ENCODE measurements at regions not wholly inside any gene's neighbourhood (a gene's known extent, or its start where the extent isn't known, plus 50 kb on each side); places are given as distances from the start of the nearest gene placed in this dataset.
A peak's percentile ranks its signal among the peaks of the same experiment; 100 is the strongest.

DNA sequence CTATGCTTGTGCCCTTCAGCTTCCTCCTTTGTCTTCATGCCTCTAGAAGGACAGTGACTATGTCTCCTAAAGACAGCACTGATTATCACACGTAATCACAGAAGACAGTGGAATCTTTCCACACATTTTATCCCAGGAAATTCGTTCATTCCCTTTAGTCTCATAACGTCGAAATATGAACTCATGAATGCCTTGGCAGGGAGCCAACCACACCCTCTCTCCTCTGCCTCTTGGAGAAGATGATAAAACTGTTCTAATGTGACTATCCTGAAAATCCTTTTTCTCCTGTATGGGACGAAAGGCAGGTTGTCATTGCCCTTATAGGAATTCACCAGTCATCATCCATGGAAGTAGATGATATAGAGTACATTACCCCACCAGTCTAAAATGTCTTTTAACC, 726.6 kb upstream of the FANCL start:
- DNase-seq: peak; percentile 35

DNA sequence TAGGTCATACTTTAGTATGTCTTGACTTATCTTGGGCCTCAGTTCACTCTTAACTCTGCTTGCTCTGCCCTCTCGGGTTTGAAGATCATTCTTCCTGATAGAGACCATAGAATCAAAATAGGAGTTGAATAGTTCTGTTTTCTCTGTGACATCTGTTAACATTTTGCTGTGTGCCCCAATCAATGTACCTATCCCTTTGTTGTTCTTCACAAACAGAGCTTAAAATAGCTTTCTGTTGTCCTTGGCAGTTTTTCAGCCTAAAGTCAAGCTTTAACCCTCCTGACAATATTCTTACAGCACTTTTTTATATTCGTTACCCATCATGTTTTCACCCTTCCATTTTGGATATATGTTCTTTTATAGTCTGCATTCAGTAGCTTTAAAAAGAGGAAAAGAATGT, 724.5 kb upstream of the FANCL start:
- no peak for DNase-seq

DNA sequence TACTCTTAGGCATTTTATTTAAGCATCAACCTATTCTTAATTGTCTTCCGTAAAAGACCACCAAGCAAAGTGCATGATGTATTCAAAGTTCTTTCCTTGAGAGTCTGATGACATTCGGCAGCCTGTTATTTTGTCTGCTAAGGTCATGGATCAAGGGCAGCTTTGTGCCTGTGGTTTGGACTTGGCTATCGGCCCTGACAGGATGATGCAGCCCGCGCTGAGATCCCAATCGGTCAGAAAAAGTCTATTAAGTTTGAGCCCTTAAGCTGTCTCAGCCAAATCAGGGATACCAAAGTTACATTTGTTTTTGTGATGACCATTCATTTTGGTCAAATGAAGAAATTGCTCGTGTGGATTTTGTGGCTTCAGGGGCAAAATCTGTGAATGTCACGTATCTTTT, 718.9 kb upstream of the FANCL start:
- DNase-seq: no peak

DNA sequence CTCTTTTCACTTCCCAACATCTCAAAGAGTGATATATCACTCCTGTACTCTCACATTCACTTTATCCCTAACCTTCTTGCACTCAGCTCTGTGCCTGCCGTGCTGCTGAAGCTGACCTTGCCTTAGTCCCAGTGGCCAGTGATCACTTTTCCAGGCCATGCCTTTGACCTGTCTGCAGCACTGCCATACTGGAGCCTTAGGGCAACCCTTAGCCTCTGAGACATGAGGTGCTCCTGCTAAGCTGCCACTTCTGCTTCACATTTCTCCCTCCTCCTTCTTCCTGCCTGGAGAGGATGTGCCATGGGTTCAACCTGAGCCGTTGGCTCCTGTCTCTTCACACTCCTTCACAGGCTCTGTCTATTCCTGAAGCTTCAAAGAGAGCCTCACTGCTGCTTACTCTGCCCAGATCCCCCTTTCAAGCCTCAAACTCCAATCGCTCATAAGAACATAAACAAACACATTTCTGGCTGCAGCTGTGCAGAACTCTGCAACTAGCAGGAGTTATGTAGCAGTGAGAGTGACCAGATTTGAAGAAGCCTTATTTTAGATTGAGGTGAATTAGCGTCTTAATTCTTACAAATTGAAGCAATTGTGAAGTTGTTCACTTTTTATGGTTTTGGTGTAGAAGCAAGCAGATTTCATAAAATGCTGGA, 716.2 kb upstream of the FANCL start:
- DNase-seq: peak; percentile 15

DNA sequence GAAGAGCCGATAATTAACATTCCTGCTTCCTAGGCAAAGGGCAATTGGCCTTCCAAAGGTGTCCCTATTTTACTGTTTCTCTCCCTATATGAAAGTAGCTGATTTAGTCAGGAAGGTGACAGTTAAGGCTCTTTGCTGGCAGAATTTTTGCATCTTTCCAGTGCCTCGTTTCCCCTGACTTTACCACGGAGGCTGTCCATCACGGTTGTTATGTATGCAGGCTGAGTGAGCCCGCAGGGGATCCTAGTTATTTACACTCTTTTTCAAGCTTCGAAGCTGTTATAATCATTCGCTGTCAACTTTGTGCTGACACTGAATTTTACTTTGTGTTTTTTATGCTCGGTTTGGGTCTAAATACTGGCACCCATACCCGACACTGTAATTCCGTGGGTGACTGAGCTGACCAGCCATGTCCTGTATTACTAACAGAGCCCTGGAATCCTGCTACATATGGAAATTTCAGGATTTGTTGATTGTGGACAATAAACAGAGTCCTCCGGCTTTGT, 713.8 kb upstream of the FANCL start:
- DNase-seq: no peak

DNA sequence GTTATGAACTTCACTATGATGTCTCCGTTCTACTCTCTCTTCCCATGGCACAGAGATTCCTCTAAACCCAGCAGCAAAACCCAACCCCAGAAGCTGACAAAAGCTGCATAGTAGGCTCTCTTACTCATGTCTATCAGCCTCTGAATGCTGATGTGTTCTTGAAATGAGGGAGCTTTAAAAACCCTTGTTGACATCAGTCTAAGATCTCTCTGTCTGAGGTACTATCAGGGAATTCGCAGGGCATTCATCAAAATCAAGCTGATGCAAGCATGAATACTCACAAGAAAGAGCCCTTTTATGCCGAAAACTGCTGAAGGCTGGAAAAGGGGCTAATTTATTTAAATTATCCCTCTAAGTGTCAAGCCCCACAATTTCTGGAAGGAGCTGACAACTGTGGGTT, 710.6 kb upstream of the FANCL start:
- no peak for DNase-seq

DNA sequence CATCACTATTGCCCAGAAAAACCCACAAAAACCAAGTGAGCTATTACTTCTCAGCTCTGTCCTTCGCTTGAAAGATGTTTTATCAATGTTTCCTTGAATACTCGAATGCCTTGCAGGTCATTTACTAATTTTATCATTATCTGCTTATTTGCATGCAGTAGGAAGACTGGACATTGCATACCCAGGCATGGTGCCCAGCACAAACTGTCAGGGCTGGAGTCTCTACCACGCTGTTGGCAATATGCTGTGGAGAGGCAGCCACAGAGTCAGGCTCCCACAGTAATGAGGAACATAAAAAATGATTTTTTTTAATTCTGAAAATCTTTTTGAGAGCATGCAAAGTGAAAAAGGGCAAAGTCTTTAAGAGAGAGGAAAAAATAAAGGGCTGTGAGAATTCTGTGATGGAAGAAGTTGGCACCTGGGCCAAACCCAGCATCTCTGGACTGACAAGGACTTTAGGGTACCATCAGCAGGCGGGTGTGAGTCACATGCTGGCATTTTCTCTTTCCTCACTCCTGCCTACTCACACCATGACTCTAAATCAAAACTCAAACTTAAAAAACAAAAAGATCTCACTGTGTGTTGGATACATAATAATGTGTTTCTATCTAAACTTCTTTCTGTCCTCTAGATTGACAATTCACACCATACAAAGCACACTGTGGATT, 709.8 kb upstream of the FANCL start:
- no peak for DNase-seq

DNA sequence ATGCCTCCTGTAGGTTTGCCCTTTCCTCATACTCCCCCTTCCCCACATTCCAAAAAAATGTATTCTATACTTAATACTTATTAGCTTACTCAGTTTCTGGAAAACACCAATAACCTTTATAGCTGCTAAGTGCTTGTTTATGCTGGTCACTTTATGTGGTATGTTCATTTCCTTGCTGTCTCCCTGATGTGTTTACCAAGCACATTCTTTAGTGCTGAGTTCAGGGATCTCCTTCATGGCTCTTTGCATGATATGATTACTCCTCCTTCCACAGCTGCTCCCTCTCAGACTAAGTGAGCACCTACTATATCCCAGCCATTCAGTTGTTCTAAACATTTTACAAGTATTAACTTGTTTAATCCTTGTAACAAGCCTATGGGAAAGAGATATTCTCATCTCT, 698.3 kb upstream of the FANCL start:
- DNase-seq: no peak

DNA sequence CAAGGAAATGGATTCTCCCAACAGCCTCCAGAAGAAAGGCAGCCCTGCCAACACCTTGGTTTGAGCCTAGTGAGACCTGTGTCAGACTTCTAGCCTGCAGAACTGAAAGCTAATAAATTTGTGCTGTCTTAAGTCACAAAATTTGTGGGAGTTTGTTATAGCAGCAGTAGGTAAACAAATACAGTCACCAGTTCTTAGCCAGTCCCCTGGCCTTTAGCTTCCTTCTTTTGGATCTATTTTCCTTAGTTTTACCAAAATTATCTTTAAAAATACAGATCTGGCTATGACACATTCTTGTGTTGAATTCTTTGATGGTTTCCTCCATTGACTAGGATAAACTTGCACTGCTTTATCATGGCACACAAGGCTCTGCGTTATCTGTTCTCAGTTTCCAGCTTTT, 697.9 kb upstream of the FANCL start:
- DNase-seq: no peak

DNA sequence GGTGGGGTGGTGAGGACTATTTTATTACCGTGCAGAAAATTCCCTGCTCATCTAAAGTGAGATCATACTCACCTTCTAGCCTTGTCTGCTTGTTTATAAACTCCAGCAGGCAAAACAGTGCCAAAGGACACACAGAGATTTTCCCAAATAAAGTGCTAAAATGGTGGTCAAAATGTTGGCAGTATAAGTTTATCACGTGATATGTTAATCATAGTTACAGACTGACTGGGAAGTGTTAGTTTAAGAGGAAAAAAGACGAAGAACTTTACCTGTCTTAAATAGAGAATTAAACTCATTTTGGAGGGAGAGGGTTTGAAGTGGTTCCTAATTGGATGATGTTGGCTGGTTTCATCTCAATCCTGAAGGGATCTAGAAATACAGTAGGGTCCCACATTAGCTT, 691.7 kb upstream of the FANCL start:
- DNase-seq: no peak

DNA sequence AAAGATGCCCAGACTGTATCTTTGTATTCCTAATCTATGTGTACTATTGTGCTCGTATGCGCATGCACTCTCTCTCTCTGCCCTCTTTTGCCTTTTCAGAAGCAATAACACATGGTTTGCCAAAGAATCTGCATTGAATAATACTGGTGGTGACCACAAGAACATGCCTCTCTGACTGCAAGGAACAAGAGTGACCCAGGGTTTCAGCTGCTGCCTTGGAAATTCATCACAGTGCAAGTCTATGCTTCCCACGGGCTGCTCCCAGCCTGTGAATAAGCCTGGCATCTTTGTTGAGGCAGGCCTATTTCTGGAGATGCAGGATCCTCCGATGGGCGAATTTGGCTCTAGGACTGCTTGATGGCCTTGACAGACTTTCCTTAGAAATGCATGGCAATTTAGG, 689.4 kb upstream of the FANCL start:
- no peak for DNase-seq

DNA sequence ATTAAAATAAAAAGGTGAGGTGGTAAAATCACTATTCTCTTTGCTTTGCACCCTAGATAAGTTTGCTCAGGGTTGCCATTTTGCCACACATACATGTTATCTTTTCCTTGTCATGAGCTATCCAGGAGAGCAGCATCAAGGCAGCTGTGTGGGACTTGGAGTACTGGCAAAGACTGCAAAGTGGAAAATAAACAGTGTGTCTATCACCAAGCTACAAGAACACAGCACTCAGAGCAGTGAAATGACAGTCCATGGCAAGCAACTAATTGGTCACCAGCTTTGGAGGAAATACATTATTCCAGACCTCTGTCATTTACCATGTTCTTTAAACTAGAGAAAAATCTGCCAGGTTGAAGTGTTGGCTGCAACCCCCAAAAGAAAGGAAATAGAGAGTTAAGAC, 687.8 kb upstream of the FANCL start:
- DNase-seq: peak; percentile 20

DNA sequence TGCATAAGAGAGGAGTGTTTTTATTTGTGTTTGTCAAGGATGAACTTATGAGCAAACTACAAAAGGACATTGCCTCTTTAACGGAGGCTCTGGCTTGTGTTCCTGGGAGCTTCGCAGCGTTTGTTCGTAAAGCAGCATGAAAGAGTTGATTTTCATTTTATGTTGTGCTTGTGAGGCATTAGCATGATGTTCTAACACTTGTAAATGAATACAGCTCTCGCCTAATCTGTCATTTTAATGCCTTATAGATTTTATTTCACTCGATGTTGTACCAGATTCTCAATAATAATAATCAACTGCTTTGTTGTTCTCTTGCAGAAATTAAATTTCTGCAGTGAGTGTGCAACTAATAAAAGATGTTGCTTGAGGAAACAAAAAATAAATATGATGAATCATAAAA, 687.3 kb upstream of the FANCL start:
- DNase-seq: no peak

DNA sequence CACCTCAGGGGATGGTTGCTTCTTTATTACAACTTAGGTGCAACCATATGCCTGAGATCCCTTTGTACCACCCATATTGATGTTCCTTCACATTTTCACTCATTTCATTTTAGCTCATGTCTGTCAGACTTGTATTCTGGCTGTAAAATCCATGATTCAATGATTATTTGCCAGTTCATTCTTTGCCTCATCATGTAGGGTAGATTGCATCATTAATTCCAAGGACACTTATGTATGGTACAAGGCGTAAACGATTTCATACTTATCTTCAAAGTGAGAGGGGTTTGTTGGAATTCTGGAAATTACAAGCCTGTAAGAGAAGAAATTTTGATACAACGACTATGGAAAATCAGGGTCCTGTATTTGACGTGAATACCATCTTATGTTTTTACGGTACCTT, 685.0 kb upstream of the FANCL start:
- no peak for DNase-seq

DNA sequence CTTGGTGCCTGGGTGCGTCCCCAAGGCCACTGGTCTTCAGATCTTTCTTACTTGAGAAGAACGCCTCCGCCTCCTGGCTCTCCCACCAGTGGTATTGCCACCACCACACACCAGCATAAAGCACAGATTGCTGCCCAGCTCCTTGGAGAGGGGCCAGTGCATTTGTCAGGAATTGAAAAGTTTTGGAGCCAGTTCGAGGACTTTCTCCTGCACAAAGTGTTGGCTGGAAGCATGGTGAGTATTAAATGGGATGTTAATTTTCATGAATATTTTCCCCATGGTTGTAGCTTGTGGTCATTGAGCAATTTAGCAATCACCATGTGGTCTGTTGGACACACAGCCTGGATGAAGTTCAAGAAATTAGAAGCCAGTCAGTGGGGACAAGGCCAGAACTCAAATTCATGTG, 684.6 kb upstream of the FANCL start:
- no peak for DNase-seq

DNA sequence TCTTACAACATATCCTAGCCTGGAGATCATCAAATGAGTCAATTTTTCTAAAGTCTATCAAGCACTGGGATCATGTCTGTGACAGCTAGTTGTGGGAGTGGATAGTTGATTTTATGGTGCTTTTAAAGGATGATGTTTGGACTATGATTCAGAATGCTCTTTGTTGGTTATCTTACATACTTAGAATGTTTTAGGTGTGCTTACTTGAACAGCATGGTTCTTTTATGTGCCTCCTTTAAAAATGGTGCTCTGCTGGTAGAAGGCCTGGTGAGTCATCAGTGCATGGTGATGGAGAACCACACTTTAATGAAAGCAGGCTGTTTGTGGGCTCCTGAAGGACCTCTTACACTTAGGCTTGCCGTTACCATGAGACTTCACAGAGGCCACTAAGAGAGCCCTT, 682.7 kb upstream of the FANCL start:
- DNase-seq: no peak

DNA sequence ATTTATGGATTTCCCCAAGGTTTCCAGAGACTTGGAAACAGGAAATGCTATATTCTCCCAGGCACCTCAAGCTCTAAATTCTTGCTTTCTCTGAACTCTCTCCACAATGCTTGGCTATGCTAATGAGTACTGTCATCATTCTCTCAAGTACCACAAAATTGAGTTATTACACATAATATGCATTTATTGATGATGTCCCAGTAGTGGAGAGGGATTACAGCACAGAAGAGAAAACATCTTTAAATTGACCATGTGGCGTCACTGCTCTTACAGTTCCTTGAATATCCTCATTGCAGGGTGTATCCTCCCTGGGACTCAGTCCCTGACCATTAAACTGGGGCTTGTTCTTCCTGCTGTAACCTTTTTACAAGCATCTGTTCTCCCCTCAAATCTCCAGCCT, 681.1 kb upstream of the FANCL start:
- DNase-seq: no peak

DNA sequence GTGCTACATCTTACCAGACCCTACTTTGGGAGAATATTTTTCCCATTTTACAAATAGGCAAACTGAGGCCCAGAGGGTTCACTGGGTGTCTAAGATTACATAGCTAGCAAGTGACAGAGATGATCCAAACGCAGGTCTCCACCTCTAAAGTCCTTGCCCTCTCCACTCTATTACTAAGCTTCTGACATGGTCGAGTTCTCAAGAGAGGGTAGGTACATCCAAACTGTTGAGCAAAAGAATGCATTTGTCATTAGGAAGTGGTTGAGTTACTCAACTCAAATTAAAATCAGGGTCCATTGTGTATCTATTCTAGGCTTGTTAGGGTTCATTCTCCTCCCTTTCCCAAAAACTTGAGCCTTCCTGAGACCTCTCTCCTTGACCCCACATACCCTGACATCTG, 680.6 kb upstream of the FANCL start:
- DNase-seq: no peak

DNA sequence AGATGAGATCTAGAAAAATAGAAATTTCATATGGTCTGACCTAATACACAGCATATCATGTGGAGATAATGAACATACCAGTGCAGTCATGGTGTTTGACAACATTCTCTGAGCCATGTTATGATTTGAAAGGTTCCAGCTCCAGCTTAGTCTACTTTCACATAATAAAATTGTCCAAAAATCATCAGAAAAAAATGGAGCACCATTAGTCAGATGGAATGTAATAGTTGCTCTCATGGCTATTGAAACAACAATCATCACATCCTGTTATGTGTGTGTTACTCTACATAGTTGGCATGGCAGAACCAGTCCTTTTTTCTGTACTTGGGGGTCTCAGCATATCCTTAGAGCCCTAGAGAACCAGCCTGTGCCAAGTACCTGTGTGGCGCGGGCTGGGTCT, 678.9 kb upstream of the FANCL start:
- no peak for DNase-seq

DNA sequence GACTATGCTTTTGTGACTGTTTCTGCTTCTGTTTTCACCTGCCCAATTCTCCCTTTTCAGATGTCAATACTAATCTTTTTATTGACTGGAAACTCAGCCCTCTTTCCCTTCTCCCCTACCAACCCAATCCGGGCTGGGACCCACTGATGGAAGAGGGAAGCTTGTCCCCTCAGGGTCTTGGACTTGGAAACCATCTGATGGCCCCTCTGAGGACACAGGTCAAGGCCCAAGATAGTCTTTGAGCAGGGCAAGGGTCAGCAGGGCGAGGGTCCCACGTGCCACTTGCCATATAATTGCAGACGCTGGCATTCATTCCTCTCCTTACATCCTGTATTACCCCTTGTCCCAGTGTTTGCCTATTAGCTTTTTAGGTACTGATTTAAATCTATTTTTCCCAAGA, 678.2 kb upstream of the FANCL start:
- DNase-seq: no peak

DNA sequence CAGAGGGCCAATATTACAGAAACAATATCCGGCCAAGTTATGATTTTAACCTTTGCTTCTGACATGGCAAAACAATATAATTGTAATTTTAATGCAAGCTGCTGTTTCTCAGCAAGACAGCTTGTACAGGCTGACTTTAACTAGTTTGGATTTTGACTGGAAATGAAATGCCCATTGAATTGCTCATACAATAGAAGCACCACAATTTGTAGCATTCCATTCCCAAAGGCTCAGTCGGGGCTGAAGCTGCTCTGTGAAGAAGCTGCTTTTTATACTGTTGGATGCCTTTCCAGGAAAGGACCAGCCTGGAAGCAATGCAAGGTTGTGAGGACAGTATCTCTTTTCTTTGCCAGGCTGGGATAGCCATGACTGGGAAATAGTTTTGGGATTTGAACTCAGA, 677.0 kb upstream of the FANCL start:
- DNase-seq: no peak

DNA sequence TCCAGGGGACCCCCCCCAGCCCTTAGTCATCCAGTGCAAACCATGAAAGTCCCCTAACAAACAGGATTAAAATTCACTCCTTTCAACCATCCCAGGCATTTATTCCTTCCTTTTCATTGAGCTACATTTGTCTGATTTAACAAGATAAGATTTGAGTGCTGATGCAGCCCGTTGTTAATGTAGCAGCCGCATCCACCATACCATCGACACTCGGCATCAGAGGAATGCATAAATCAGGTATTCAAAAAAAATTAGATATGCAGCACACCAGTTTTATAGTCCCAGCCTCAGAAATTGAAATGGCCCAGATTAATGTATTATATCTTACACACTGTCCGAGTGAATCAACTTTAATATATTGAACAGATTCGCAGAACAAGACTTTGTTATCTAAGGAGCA, 676.5 kb upstream of the FANCL start:
- DNase-seq: no peak

DNA sequence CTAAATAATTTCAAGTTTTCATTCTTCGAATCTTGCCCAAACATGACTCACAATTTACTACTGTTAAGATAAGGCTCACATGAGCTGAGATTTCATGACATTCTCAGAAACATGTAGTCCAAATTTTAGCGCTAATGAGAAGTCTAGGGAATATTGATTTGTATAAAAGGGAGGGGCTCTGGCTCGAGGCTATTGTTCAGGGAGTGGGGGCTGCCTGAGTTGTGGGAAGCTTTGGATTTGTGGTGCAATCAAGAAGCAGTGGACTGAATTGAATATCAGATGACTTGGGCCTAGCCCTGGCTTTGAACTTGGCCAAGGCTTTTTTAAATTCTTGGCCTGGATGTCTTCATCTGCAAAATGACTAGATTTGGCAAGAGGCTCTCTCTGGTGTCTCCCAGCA, 674.9 kb upstream of the FANCL start:
- no peak for DNase-seq

DNA sequence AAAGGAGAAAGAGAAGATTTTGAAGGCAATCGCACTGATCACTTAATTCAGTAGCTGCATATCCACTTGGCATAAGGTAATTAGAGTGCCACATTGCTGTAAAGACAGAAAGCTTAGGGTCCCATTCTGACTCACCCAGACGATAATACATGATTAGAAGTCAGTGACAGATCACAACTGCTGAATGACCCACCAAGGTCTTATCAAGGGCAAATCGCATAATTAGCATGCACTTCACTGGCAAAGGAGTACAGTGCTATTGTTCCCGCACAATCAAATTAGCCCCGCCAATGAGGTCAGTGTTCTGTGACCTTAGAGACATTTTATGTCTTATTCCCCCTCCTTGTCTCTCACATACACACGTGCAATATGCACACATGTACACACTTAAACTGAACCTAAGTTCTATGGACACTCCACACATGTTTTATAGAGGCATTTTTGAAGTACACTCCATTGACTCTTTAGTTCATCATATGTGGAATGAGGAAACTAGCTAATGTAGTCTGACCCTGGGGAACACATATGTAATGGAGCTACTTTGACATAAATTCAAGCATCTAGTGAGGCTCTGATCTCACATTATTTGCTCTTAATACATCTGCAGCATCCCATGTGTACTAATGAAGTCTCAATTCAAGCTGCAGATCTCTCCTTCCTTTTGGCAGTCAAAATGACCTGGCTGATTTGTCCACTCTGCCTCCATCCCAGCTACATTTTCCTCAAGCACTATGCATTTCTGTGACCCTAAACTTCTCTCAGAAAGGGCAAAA, 673.8 kb upstream of the FANCL start:
- DNase-seq: no peak

Measured in NCI-H510A treated with DMSO at 0.1 percent for 48 hours (cell line).